Fibroblast of lung (primary cell): ENCODE measurements at regions not wholly inside any gene's neighbourhood (a gene's known extent, or its start where the extent isn't known, plus 50 kb on each side); places are given as distances from the start of the nearest gene placed in this dataset.

Experiments used
- CTCF ChIP-seq, 2 donors: IDR thresholded peaks in 1 of 2; conservative IDR thresholded peaks in 1 of 2; 1 replicate in 1 of 2; 2 replicates in 1 of 2; pipeline ENCODE4 v1.5.1; 2011 to 2012; ENCODE audit warnings: low read length in 2 of 2, control low read depth in 1 of 2, inconsistent platforms in 1 of 2, low read depth in 1 of 2, mild to moderate bottlenecking in 1 of 2
- EZH2 ChIP-seq: IDR thresholded peaks from 2 replicates; pipeline ENCODE4 v1.5.1; 2012; ENCODE audit warnings: low read length, control low read depth, mild to moderate bottlenecking; ENCODE audit errors: missing control alignments

- no peak for TF ChIP-seq CTCF (conservative IDR thresholded peaks at IDR 0.05 in 1 of 2, IDR thresholded peaks at IDR 0.05 in 1 of 2; ENCODE audit: low read depth in 1 of 2, low read length in 2 of 2)
- no peak for TF ChIP-seq EZH2
These were observed 465.4 kb upstream of the PBX1 start for GRCh38 chr1:164093543-164093942.
